ENCODE measurements at regions not wholly inside any gene's neighbourhood (a gene's known extent, or its start where the extent isn't known, plus 50 kb on each side); places are given as distances from the start of the nearest gene placed in this dataset.

DNA sequence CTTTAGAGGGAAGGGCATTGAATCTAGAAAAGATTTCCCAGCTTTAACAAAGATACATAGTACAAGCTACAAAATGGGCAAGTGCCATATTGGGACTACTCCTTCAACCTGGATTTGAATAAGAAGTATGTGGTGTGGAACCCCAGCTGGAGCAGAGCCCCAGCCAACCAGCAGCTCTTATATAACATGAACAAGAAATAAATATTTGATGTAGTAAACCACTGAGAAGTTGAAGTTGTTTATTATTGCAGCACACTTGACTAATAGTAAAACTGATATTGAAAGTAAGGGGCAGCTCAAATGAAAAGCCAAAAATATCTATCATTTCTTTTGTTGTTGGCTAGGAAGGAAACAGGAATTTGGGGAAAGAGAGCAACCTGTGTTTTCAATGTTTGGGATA, 701.8 kb downstream of the TMTC2 start:
- Histone ChIP-seq H2AFZ (ENCODE audit: insufficient read depth, low read depth, low read length, poor library complexity, severe bottlenecking) (no peak overlapping the region), H3K4me2 (replicated peaks; ENCODE audit: extremely low read depth, low read length, poor library complexity, severe bottlenecking) (no peak overlapping the region), H3K9ac (ENCODE audit: insufficient read depth, low read length, poor library complexity, severe bottlenecking) (no peak overlapping the region), H3K36me3 (replicated peaks in 1 of 2; ENCODE audit: control insufficient read depth in 1 of 2, insufficient read depth in 2 of 2, low read length in 2 of 2) (no peaks in the 10 kb centered on the region), H3K27me3 (ENCODE audit: control insufficient read depth in 2 of 2, insufficient read depth in 2 of 2, low read length in 2 of 2) (no peaks in the 10 kb centered on the region), H3K4me1 (ENCODE audit: control insufficient read depth in 1 of 2, insufficient read depth in 2 of 2, low read length in 2 of 2) (no peaks in the 10 kb centered on the region), H4K20me1 (ENCODE audit: insufficient read depth, low read length) (no peaks in the 10 kb centered on the region), H3K4me3 (replicated peaks in 1 of 3; ENCODE audit: low read depth in 2 of 3, low read length in 3 of 3) (no peak overlapping the region), H3K9me3 (replicated peaks in 1 of 2; ENCODE audit: control insufficient read depth in 1 of 2, insufficient read depth in 1 of 2, low read length in 2 of 2) (no peaks in the 10 kb centered on the region), H3K27ac (ENCODE audit: low read depth in 1 of 2, low read length in 2 of 2) (no peak overlapping the region), H3K79me2 (ENCODE audit: insufficient read depth, low read length) (no peaks in the 10 kb centered on the region)
- TF ChIP-seq CTCF (IDR thresholded peaks at IDR 0.05) = no peak
- H3K27me3 Mint-ChIP-seq (ENCODE audit: low read depth in 3 of 3) = peaks cover 0 to 5% (median 2%) of the 10 kb centered on the region in 3 donors
- H3K9me3 Mint-ChIP-seq = peaks cover 0 to 7% (median 0%) of the 10 kb centered on the region in 7 donors
- H3K4me1 Mint-ChIP-seq = peaks cover 4% of the 10 kb centered on the region
- H3K4me3 Mint-ChIP-seq = no peak overlapping the region
- peak overlapping the region in 1 of 7 donors; percentile 19 for H3K27ac Mint-ChIP-seq
- intact Hi-C loops (cut with micrococcal nuclease) = no loop called here
- no peaks in the 10 kb centered on the region for H3K36me3 Mint-ChIP-seq
- no peak for DNase-seq

DNA sequence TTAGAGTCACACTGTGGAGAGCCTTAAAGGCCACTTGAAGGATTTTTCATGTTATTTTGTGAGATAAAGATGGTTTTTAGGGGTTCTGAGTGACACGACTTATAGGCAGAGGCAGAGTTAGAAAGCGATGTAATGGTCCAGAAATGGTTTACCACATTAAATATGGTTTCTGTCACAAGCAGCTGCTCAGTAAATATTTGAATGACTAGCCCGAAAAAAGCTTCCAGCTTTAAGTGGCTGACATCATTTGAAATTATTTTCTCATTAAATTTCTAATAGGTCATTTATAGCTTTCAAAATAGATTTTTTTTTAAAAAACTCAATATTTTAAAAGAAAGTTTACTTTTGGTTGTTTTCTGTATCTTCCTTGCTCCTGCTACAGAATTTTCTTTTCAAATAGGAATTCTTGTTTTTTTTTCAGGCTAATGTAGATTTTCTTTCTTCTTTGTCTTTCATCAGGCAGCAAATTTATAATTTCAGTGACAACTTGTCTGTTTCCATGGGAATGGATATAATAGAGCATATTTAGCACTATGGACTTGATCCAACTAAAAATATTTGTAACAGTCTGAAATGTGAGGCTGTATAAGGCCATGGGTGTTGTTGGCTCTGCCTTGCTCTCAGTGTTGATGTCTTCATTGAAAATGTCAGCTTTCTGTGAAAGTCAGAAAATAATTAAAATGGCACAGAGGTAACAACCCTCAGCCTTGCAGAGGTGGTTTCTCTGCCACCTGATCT, 700.0 kb downstream of the TMTC2 start:
- no peak for DNase-seq
- Mint-ChIP-seq H3K27me3 (ENCODE audit: low read depth in 3 of 3) (peaks cover 0 to 5% (median 2%) of the 10 kb centered on the region in 3 donors), H3K9me3 (peaks cover 0 to 8% (median 2%) of the 10 kb centered on the region in 7 donors), H3K27ac (no peak overlapping the region), H3K36me3 (no peaks in the 10 kb centered on the region), H3K4me1 (peaks cover 4% of the 10 kb centered on the region), H3K4me3 (no peak overlapping the region)
- no peaks in the 10 kb centered on the region for H3K27me3 ChIP-seq (ENCODE audit: control insufficient read depth in 2 of 2, insufficient read depth in 2 of 2, low read length in 2 of 2)
- no peak overlapping the region for H3K27ac ChIP-seq (ENCODE audit: low read depth in 1 of 2, low read length in 2 of 2)
- intact Hi-C loops (cut with micrococcal nuclease) = no loop called here
- no peaks in the 10 kb centered on the region for H3K4me1 ChIP-seq (ENCODE audit: control insufficient read depth in 1 of 2, insufficient read depth in 2 of 2, low read length in 2 of 2)
- H3K4me3 ChIP-seq (replicated peaks in 1 of 3; ENCODE audit: low read depth in 2 of 3, low read length in 3 of 3) = no peak overlapping the region
- H3K79me2 ChIP-seq (ENCODE audit: insufficient read depth, low read length) = no peaks in the 10 kb centered on the region
- H3K4me2 ChIP-seq (replicated peaks; ENCODE audit: extremely low read depth, low read length, poor library complexity, severe bottlenecking) = no peak overlapping the region
- H3K36me3 ChIP-seq (replicated peaks in 1 of 2; ENCODE audit: control insufficient read depth in 1 of 2, insufficient read depth in 2 of 2, low read length in 2 of 2) = no peaks in the 10 kb centered on the region
- no peak overlapping the region for H2AFZ ChIP-seq (ENCODE audit: insufficient read depth, low read depth, low read length, poor library complexity, severe bottlenecking)
- WGBS (ENCODE audit: insufficient coverage) = 100% methylated on average over 1 of the region's 3 CpGs
- no peaks in the 10 kb centered on the region for H4K20me1 ChIP-seq (ENCODE audit: insufficient read depth, low read length)
- TF ChIP-seq CTCF (IDR thresholded peaks at IDR 0.05) = no peak
- no peaks in the 10 kb centered on the region for H3K9me3 ChIP-seq (replicated peaks in 1 of 2; ENCODE audit: control insufficient read depth in 1 of 2, insufficient read depth in 1 of 2, low read length in 2 of 2)
- H3K9ac ChIP-seq (ENCODE audit: insufficient read depth, low read length, poor library complexity, severe bottlenecking) = no peak overlapping the region

All from CD14-positive monocyte (primary cell).